HepG2 (cell line): ENCODE measurements at regions not wholly inside any gene's neighbourhood (a gene's known extent, or its start where the extent isn't known, plus 50 kb on each side); places are given as distances from the start of the nearest gene placed in this dataset.

Source experiments
- ATAC-seq: fragments of 200-7000 bp; cut with Tn5 transposase; 3 replicates; pipeline ENCODE4 v1.9.1; 2020; ENCODE audit warnings: mild to moderate bottlenecking, moderate library complexity
- BruUV-seq: library from RNA; stranded (reverse); fragments of 400-500 nt; replicated peaks from 2 replicates; lab custom pipeline; 2021; lab: Mats Ljungman, UMichigan
- CTCF ChIA-PET: fragments of 300-600 bp; formaldehyde crosslinking; extraction: SDS; loops from one replicate; lab custom pipeline; 2021; ENCODE audit warnings: low total read pairs, inconsistent platforms, low intra/inter-chr PET ratio; lab: Yijun Ruan, JAX
- POLR2A ChIA-PET: fragments of 350-600 bp; sonication (Branson Sonifier 250); formaldehyde crosslinking; loops from one replicate; lab custom pipeline; 2020; ENCODE audit warnings: antibody characterized with exemption, inconsistent platforms; lab: Yijun Ruan, JAX
- DNase-seq: peaks from one replicate; pipeline ENCODE4 v3.0.0-alpha.2; 2015; ENCODE audit warnings: low spot score
- FAIRE-seq: peaks from 3 replicates; lab custom pipeline; 2011; peaks lifted over from hg19 to GRCh38; lab: Jason Lieb, UNC
- H2AFZ ChIP-seq: one replicate; pipeline ENCODE4 v1.6.1; 2011; ENCODE audit warnings: low read length, inconsistent platforms
- H3K27ac ChIP-seq: fragments of 300-600 bp; 3 replicates; pipeline ENCODE4 v1.8.0; 2011; ENCODE audit warnings: mixed run types, mild to moderate bottlenecking, mixed read lengths, low read length, inconsistent platforms; ENCODE audit not compliant: insufficient read depth; ENCODE audit errors: extremely low read length
- H3K27me3 ChIP-seq, 2 experiments: fragments of 200-600 bp in 1 of 2; 2 replicates in 1 of 2; 3 replicates in 1 of 2; pipeline versions ENCODE4 v1.6.0 to v1.8.0; 2011; ENCODE audit warnings: low read length in 2 of 2, mild to moderate bottlenecking in 2 of 2, moderate library complexity in 2 of 2, inconsistent platforms in 1 of 2; ENCODE audit not compliant: insufficient read depth in 2 of 2, control insufficient read depth in 1 of 2
- H3K36me3 ChIP-seq, 2 experiments: fragments of 200-600 bp in 1 of 2; replicated peaks in 1 of 2; 2 replicates in 1 of 2; 3 replicates in 1 of 2; pipeline versions ENCODE4 v1.5.1 to v1.8.0; 2011; ENCODE audit warnings: low read length in 2 of 2, inconsistent platforms in 1 of 2; ENCODE audit not compliant: insufficient read depth in 2 of 2, control insufficient read depth in 1 of 2
- H3K4me1 ChIP-seq: 2 replicates; pipeline ENCODE4 v1.5.1; 2012; ENCODE audit warnings: low read length, inconsistent platforms; ENCODE audit not compliant: insufficient read depth
- H3K4me2 ChIP-seq: 2 replicates; pipeline ENCODE4 v1.6.0; 2011; ENCODE audit warnings: low read depth, low read length, inconsistent platforms
- H3K4me3 ChIP-seq, 3 experiments: fragments of 200-600 bp in 1 of 3; sonication (generic), shearing (Covaris generic) in 1 of 3; replicated peaks in 1 of 3; 2 replicates each; pipeline ENCODE4 v1.5.1; 2011 to 2016; ENCODE audit warnings: low read length in 3 of 3, inconsistent platforms in 2 of 3, low read depth in 2 of 3, mild to moderate bottlenecking in 2 of 3, control low read depth in 1 of 3, mixed read lengths in 1 of 3; ENCODE audit not compliant: insufficient read depth in 1 of 3
- H3K79me2 ChIP-seq: one replicate; pipeline ENCODE4 v1.6.1; 2011; ENCODE audit warnings: low read length, inconsistent platforms; ENCODE audit not compliant: insufficient read depth
- H3K9ac ChIP-seq: 2 replicates; pipeline ENCODE4 v1.6.0; 2011; ENCODE audit warnings: mild to moderate bottlenecking, low read depth, low read length, inconsistent platforms; ENCODE audit not compliant: insufficient read depth
- H3K9me3 ChIP-seq: 2 replicates; pipeline ENCODE4 v1.5.1; 2012; ENCODE audit warnings: mild to moderate bottlenecking, low read length
- H4K20me1 ChIP-seq: 2 replicates; pipeline ENCODE4 v1.6.0; 2011; ENCODE audit warnings: inconsistent platforms, mild to moderate bottlenecking, low read length, moderate library complexity; ENCODE audit not compliant: insufficient read depth
- FIP1L1 ChIP-seq: fragments of 200-400 bp; formaldehyde crosslinking; IDR thresholded peaks from 2 replicates; pipeline ENCODE4 v1.6.1; 2018; ENCODE audit warnings: low read depth, mild to moderate bottlenecking, low read length, moderate library complexity, borderline replicate concordance; ENCODE audit not compliant: insufficient read depth
- GATAD2A ChIP-seq: IDR thresholded peaks from 2 replicates; pipeline ENCODE4 v1.6.1; 2016
- IRF2 ChIP-seq: IDR thresholded peaks from 2 replicates; pipeline ENCODE4 v1.6.1; 2018; ENCODE audit warnings: missing genetic modification reagents, missing compliant biosample characterization
- RELA ChIP-seq: sonication (generic); formaldehyde crosslinking; IDR thresholded peaks from 2 replicates; pipeline ENCODE4 v1.4.0; 2020; ENCODE audit warnings: missing genetic modification reagents
- SP2 ChIP-seq: sonication (generic); formaldehyde crosslinking; IDR thresholded peaks from 2 replicates; pipeline ENCODE4 v1.5.1; 2020; ENCODE audit warnings: mild to moderate bottlenecking, missing genetic modification reagents
- ZNF24 ChIP-seq: fragments of 450-650 bp; IDR thresholded peaks from 2 replicates; pipeline ENCODE4 v1.6.1; 2017; ENCODE audit warnings: antibody characterized with exemption, mild to moderate bottlenecking
- ZNF577 ChIP-seq: sonication (generic); formaldehyde crosslinking; IDR thresholded peaks from 2 replicates; pipeline ENCODE4 v1.4.0; 2020; ENCODE audit warnings: mild to moderate bottlenecking, low read depth, missing genetic modification reagents, borderline replicate concordance
- WGBS: methylation state at CpG from one replicate; pipeline ENCODE4 v1.1.6; 2017; ENCODE audit warnings: low lambda C conversion rate; 5-methylcytosine and 5-hydroxymethylcytosine counted together
- in situ Hi-C: cut with HindIII; loops from 2 replicates; pipeline ENCODE4 v1.10.0; 2017; ENCODE audit warnings: low pct_unique_long_range_greater_than_20kb; ENCODE audit not compliant: extremely low pct_ligation_motif_present
- intact Hi-C: fragments of 100-400 bp; cut with micrococcal nuclease; formaldehyde crosslinking; loops from one replicate; pipeline ENCODE4 v1.10.0; 2022; ENCODE audit not compliant: unreplicated experiment
- TF ChIP-seq, protein P1 (sequence below): fragments of 450-650 bp; IDR thresholded peaks from 2 replicates; pipeline ENCODE4 v1.6.1; 2016
- TF ChIP-seq, protein P2 (sequence below): sonication (generic); formaldehyde crosslinking; IDR thresholded peaks from 2 replicates; pipeline ENCODE4 v1.4.0; 2020; ENCODE audit warnings: missing genetic modification reagents
- TF ChIP-seq, protein P3 (sequence below): sonication (generic); formaldehyde crosslinking; conservative IDR thresholded peaks from 2 replicates; pipeline ENCODE4 v1.8.0; 2022; ENCODE audit warnings: low read depth, missing genetic modification reagents
- TF ChIP-seq, protein P4 (sequence below): IDR thresholded peaks from 2 replicates; pipeline ENCODE4 v1.6.1; 2016; ENCODE audit warnings: low read depth

DNA sequence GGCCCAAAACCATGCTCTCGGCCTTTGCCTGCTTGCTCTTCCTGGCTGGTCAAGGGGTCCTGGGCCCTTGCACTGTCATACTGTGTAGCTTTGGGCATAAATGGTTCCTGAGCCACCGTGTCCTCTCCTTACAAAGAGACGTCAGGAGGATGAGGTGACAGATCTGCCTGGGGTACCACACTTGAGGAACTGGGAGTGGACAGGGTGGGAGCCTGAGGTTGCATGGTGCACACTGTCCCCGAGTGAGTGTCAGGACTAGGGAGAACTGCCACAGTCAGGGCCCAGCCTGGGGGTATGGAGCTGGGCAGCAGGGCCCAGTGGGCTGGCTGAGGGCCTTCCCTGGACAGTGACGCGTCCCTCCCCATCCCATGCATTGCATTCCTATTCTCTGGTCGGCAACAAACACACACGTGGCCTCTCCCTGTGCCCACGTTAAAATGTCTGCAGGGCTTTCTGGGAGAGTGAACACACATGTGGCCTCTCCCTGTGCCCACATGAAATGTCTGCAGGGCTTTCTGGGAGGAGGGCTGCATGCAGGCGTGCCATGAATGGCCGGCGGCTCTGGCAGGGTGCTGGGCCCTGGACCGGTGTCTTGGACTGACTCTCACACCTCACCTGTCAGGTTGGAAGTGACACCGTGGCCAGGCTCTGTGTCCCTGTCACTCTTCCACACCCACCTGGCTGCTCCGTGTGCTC, 122.1 kb upstream of the COL5A1 start:
- TF ChIP-seq, protein P1, sequence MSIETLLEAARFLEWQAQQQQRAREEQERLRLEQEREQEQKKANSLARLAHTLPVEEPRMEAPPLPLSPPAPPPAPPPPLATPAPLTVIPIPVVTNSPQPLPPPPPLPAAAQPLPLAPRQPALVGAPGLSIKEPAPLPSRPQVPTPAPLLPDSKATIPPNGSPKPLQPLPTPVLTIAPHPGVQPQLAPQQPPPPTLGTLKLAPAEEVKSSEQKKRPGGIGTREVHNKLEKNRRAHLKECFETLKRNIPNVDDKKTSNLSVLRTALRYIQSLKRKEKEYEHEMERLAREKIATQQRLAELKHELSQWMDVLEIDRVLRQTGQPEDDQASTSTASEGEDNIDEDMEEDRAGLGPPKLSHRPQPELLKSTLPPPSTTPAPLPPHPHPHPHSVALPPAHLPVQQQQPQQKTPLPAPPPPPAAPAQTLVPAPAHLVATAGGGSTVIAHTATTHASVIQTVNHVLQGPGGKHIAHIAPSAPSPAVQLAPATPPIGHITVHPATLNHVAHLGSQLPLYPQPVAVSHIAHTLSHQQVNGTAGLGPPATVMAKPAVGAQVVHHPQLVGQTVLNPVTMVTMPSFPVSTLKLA, result peak; percentile 71
- TF ChIP-seq FIP1L1, result no peak
- Histone ChIP-seq H3K9ac (no peak overlapping the region), H3K9me3 (no peaks in the 10 kb centered on the region), H4K20me1 (no peaks in the 10 kb centered on the region), H3K79me2 (no peaks in the 10 kb centered on the region), H3K4me2 (no peak overlapping the region), H3K4me1 (no peaks in the 10 kb centered on the region), H3K27me3 (peaks cover 10 to 57% of the 10 kb centered on the region in 2 experiments; a peak in 3 of 5 replicates), H3K27ac (no peak overlapping the region), H3K36me3 (no peaks in the 10 kb centered on the region), H2AFZ (no peak overlapping the region), H3K4me3 (no peak overlapping the region)
- FAIRE-seq (no peak), ATAC-seq (no peak), DNase-seq (no peak)
- WGBS, result 9% methylated on average over 7 of the region's 15 CpGs
- intact Hi-C loops, result no loop called here
- POLR2A ChIA-PET, result no interaction called here
- CTCF ChIA-PET, result no interaction called here
- no TSS peak for BruUV-seq
- in situ Hi-C loops, result no loop called here

DNA sequence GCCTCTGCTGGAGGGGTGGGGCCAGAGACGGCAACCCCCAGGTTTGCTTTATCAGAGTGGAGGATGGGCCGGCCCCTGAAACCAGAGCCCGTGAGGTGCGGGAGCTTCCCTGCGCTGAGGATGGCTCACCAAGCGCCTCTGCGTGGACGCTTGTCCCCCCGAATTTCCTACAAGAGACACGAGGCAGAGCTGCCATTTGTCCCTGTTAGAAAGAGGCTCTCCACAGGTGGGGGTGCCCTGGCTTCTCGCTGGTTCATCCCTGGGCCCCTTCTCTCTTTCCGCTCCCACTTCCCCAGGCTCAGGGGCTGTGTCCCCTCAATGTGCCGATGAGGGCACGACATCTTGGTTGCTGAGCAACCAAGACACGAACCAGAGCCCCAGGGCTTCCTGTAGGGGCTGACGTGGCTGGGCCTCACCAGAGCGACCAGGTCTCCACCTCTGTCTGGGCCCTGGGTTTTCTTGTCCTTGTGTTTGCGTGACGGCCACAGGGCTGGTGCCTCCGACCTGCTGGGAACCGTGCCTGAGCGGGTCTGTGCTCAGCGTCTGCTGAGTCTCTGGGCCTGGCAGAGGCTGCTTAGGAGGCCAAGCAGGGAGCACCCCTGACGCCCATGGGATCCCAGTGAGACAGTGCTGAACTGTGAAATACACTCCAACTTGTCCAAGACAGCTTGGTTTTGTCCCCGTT, 119.6 kb upstream of the COL5A1 start:
- TF ChIP-seq ZNF577 (CRISPR knock-in tag), result no peak
- TF ChIP-seq, protein P2, sequence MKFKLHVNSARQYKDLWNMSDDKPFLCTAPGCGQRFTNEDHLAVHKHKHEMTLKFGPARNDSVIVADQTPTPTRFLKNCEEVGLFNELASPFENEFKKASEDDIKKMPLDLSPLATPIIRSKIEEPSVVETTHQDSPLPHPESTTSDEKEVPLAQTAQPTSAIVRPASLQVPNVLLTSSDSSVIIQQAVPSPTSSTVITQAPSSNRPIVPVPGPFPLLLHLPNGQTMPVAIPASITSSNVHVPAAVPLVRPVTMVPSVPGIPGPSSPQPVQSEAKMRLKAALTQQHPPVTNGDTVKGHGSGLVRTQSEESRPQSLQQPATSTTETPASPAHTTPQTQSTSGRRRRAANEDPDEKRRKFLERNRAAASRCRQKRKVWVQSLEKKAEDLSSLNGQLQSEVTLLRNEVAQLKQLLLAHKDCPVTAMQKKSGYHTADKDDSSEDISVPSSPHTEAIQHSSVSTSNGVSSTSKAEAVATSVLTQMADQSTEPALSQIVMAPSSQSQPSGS (CRISPR knock-in tag), result no peak
- TF ChIP-seq IRF2 (CRISPR knock-in tag), result no peak
- TF ChIP-seq ZNF24, result no peak
- TF ChIP-seq RELA (CRISPR knock-in tag), result no peak
- TF ChIP-seq, protein P3, sequence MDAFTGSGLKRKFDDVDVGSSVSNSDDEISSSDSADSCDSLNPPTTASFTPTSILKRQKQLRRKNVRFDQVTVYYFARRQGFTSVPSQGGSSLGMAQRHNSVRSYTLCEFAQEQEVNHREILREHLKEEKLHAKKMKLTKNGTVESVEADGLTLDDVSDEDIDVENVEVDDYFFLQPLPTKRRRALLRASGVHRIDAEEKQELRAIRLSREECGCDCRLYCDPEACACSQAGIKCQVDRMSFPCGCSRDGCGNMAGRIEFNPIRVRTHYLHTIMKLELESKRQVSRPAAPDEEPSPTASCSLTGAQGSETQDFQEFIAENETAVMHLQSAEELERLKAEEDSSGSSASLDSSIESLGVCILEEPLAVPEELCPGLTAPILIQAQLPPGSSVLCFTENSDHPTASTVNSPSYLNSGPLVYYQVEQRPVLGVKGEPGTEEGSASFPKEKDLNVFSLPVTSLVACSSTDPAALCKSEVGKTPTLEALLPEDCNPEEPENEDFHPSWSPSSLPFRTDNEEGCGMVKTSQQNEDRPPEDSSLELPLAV, result no peak
- TF ChIP-seq, protein P4, sequence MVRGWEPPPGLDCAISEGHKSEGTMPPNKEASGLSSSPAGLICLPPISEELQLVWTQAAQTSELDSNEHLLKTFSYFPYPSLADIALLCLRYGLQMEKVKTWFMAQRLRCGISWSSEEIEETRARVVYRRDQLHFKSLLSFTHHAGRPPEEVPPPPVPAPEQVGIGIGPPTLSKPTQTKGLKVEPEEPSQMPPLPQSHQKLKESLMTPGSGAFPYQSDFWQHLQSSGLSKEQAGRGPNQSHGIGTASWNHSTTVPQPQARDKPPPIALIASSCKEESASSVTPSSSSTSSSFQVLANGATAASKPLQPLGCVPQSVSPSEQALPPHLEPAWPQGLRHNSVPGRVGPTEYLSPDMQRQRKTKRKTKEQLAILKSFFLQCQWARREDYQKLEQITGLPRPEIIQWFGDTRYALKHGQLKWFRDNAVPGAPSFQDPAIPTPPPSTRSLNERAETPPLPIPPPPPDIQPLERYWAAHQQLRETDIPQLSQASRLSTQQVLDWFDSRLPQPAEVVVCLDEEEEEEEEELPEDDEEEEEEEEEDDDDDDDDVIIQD (CRISPR knock-in tag), result no peak
- no peak for TF ChIP-seq GATAD2A (CRISPR knock-in tag)
- TF ChIP-seq SP2 (CRISPR knock-in tag), result no peak
- TF ChIP-seq, all 625 proteins: peak for 0
- in situ Hi-C loops, result no loop called here
- Histone ChIP-seq H2AFZ (no peak overlapping the region), H3K9ac (no peak overlapping the region), H3K4me3 (no peak overlapping the region), H3K27ac (no peak overlapping the region), H3K4me1 (no peaks in the 10 kb centered on the region), H3K27me3 (peaks cover 13 to 59% of the 10 kb centered on the region in 2 experiments; a peak in 4 of 5 replicates), H3K4me2 (no peak overlapping the region), H3K36me3 (no peaks in the 10 kb centered on the region), H3K79me2 (no peaks in the 10 kb centered on the region), H4K20me1 (no peaks in the 10 kb centered on the region), H3K9me3 (no peaks in the 10 kb centered on the region)
- ATAC-seq (no peak), DNase-seq (no peak), FAIRE-seq (no peak)
- BruUV-seq, result no TSS peak
- CTCF ChIA-PET, result no interaction called here
- POLR2A ChIA-PET, result no interaction called here
- WGBS, result 41% methylated on average over 10 of the region's 25 CpGs
- intact Hi-C loops, result no loop called here
